ENCODE measurements at regions not wholly inside any gene's neighbourhood (a gene's known extent, or its start where the extent isn't known, plus 50 kb on each side); places are given as distances from the start of the nearest gene placed in this dataset.

DNA sequence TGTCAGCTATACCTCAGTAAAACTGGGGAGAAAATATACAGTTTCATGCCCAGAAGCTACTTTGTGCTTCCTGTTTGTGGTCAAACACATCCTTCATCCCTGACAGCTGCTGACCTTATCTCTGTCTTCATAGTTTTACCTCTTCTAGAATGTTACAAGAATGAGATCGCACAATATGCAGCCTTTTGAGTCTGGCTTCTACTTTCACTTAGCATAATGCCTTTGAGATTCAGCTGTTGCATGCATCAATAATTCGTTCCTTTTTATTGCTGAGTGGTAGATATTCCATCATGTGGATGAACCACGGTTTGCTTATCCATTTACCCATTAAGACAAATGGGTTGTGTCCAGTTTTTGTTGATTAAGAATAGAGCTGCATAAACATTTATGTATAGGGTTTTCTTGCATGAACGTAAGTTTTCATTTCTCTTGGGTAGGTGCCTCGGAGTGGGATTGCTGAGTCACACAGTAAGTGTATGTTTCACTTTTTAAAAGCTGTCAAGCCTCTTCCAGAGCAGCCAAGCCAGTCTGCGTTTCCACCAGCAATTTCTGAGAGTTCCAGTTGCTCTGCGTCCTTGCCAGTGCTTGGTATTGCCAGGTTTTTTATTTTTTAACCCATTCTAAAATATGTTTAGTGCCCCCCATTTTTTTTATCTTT is 86.6 kb upstream of the PAX1 start:
- H2AFZ ChIP-seq (ENCODE audit: low read length, unreplicated experiment): no peak overlapping the region
- no peaks in the 10 kb centered on the region for H3K36me3 ChIP-seq (ENCODE audit: insufficient read depth, low read length)
- H3K27me3 ChIP-seq (ENCODE audit: insufficient read depth, low read length): peaks cover 24% of the 10 kb centered on the region
- no peaks in the 10 kb centered on the region for H3K4me1 ChIP-seq (ENCODE audit: control insufficient read depth, insufficient read depth, low read length, unreplicated experiment)
- H3K27ac ChIP-seq (ENCODE audit: low read depth, low read length): no peak overlapping the region
- H3K4me3 ChIP-seq (ENCODE audit: low read depth, low read length): 0 out of 2 replicates have a peak overlapping the region, but pooled peaks have one; percentile 15
- no peaks in the 10 kb centered on the region for H3K79me2 ChIP-seq (ENCODE audit: control insufficient read depth, insufficient read depth, low read length, unreplicated experiment)

GRCh38 chr20:21615617-21616080 is 89.8 kb upstream of the PAX1 start:
- Histone ChIP-seq H2AFZ (ENCODE audit: low read length, unreplicated experiment) (no peak overlapping the region), H3K79me2 (ENCODE audit: control insufficient read depth, insufficient read depth, low read length, unreplicated experiment) (no peaks in the 10 kb centered on the region), H3K27ac (ENCODE audit: low read depth, low read length) (no peak overlapping the region), H3K4me1 (ENCODE audit: control insufficient read depth, insufficient read depth, low read length, unreplicated experiment) (no peaks in the 10 kb centered on the region), H3K27me3 (ENCODE audit: insufficient read depth, low read length) (peaks cover 29% of the 10 kb centered on the region), H3K36me3 (ENCODE audit: insufficient read depth, low read length) (no peaks in the 10 kb centered on the region), H3K4me3 (ENCODE audit: low read depth, low read length) (no peak overlapping the region)

DNA sequence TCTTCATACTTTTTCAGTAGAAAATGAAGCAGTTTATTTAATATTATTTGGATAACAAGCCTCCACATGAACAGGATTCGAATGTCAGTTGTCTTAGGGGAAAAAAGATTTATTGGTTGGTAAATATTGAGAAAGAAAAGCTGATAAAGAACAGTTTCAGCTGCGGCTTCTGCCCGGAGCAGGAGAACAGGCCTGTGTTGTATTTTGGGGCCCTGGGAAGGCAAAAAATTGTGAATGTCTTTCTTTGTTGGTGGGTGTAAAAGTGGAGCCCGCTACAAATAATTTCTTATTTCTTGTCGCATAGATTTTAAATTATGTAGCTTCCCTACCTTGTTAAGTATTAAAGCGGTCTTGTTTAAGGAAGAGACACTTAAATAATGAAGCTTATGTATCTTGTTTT is 90.5 kb upstream of the PAX1 start:
- Histone ChIP-seq H2AFZ (ENCODE audit: low read length, unreplicated experiment) (no peak overlapping the region), H3K27ac (ENCODE audit: low read depth, low read length) (no peak overlapping the region), H3K79me2 (ENCODE audit: control insufficient read depth, insufficient read depth, low read length, unreplicated experiment) (no peaks in the 10 kb centered on the region), H3K4me3 (ENCODE audit: low read depth, low read length) (no peak overlapping the region), H3K27me3 (ENCODE audit: insufficient read depth, low read length) (peaks cover 29% of the 10 kb centered on the region), H3K4me1 (ENCODE audit: control insufficient read depth, insufficient read depth, low read length, unreplicated experiment) (no peaks in the 10 kb centered on the region), H3K36me3 (ENCODE audit: insufficient read depth, low read length) (no peaks in the 10 kb centered on the region)

DNA sequence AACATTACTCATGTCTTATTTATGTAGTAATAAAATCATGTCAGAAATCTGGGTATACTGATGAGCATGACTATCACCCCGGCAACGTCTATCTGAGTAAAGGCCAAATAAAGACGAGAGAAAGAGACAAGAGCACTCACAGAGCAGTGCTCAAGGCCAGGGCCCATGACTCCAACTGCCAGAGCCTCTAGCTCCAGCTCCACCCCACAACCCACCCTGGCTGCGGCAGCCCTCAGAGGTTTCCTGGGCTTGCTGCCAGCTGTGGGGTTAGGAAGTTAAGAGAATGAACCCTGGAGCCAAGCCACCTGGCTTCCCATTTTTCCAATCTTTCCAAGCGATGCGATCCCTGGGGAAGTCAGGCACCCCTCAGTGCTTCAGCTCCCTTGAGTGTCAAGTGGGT is 92.0 kb upstream of the PAX1 start:
- Histone ChIP-seq H3K27ac (ENCODE audit: low read depth, low read length) (no peak overlapping the region), H3K4me3 (ENCODE audit: low read depth, low read length) (no peak overlapping the region), H3K27me3 (ENCODE audit: insufficient read depth, low read length) (peaks cover 29% of the 10 kb centered on the region), H3K4me1 (ENCODE audit: control insufficient read depth, insufficient read depth, low read length, unreplicated experiment) (no peaks in the 10 kb centered on the region), H2AFZ (ENCODE audit: low read length, unreplicated experiment) (no peak overlapping the region), H3K79me2 (ENCODE audit: control insufficient read depth, insufficient read depth, low read length, unreplicated experiment) (no peaks in the 10 kb centered on the region), H3K36me3 (ENCODE audit: insufficient read depth, low read length) (no peaks in the 10 kb centered on the region)

DNA sequence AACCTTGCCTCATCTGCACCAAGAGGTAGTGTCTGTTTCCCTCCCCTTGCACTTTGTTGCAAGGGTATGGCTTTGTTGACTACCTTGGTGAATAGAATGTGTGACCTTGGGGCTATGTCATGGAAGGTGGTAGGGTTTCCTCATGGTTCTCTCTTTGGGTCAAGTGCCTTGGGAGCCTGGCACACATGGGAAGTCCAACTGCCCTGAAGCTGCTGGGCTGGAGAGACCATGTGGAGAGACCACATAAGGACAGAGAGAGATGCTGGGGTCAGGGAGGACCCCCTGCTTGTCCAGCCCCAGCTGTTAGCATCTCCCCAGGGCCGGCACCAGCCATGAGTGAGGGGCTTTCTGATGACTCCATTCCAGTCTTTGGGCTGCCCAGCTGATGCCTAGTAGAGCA is 95.5 kb upstream of the PAX1 start:
- Histone ChIP-seq H3K4me3 (ENCODE audit: low read depth, low read length) (no peak overlapping the region), H3K79me2 (ENCODE audit: control insufficient read depth, insufficient read depth, low read length, unreplicated experiment) (no peaks in the 10 kb centered on the region), H3K27me3 (ENCODE audit: insufficient read depth, low read length) (peaks cover 9% of the 10 kb centered on the region; the same call in 1 of the 2 replicates), H2AFZ (ENCODE audit: low read length, unreplicated experiment) (no peak overlapping the region), H3K27ac (ENCODE audit: low read depth, low read length) (no peak overlapping the region), H3K36me3 (ENCODE audit: insufficient read depth, low read length) (no peaks in the 10 kb centered on the region), H3K4me1 (ENCODE audit: control insufficient read depth, insufficient read depth, low read length, unreplicated experiment) (no peaks in the 10 kb centered on the region)

DNA sequence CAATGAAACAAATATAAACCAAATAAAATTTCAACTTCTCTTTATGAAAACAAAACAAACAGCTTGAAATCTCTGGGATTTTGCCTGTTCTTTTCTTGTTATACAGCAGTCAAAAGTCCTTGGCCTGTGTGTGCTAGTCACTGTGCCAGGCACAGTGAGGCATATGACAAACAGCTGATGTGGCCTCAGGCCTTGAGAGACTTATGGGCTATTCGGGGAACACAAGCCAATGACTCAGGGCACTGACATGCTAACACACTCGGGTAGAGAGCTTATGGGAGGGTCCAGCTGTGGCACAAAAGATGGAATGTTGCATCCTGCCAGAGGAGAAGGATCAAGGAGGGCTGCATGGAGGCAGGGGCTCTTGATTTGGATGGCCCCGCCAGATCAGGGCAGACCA is 95.4 kb upstream of the NKX2-2 start:
- Histone ChIP-seq H3K27ac (ENCODE audit: low read depth, low read length) (no peak overlapping the region), H3K27me3 (ENCODE audit: insufficient read depth, low read length) (peaks cover 5% of the 10 kb centered on the region; the same call in 1 of the 2 replicates)

DNA sequence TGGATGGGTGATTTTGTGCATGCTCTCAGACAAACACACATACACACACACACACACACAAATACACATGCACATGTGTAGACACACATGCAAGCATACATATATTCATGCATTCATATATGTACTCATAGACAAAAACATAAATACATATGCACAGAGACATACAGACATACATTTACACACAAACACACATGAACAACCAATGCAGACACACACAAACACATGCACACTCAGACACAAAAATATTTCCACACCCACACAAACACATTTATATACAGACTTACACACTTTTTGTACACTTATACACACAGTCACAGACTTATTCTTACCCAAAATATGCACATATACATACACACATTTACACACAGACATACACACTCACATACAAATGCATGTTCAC is 94.9 kb upstream of the NKX2-2 start:
- Histone ChIP-seq H3K4me1 (ENCODE audit: control insufficient read depth, insufficient read depth, low read length, unreplicated experiment) (no peaks in the 10 kb centered on the region), H3K36me3 (ENCODE audit: insufficient read depth, low read length) (no peaks in the 10 kb centered on the region), H3K27me3 (ENCODE audit: insufficient read depth, low read length) (peaks cover 5% of the 10 kb centered on the region; the same call in 1 of the 2 replicates), H2AFZ (ENCODE audit: low read length, unreplicated experiment) (no peak overlapping the region), H3K79me2 (ENCODE audit: control insufficient read depth, insufficient read depth, low read length, unreplicated experiment) (no peaks in the 10 kb centered on the region), H3K27ac (ENCODE audit: low read depth, low read length) (no peak overlapping the region), H3K4me3 (ENCODE audit: low read depth, low read length) (no peak overlapping the region)

More for the DNA sequence above, 95.4 kb upstream of the NKX2-2 start:
- no peak overlapping the region for H3K4me3 ChIP-seq (ENCODE audit: low read depth, low read length)
- H3K4me1 ChIP-seq (ENCODE audit: control insufficient read depth, insufficient read depth, low read length, unreplicated experiment): no peaks in the 10 kb centered on the region
- no peak overlapping the region for H2AFZ ChIP-seq (ENCODE audit: low read length, unreplicated experiment)
- no peaks in the 10 kb centered on the region for H3K36me3 ChIP-seq (ENCODE audit: insufficient read depth, low read length)
- no peaks in the 10 kb centered on the region for H3K79me2 ChIP-seq (ENCODE audit: control insufficient read depth, insufficient read depth, low read length, unreplicated experiment)

DNA sequence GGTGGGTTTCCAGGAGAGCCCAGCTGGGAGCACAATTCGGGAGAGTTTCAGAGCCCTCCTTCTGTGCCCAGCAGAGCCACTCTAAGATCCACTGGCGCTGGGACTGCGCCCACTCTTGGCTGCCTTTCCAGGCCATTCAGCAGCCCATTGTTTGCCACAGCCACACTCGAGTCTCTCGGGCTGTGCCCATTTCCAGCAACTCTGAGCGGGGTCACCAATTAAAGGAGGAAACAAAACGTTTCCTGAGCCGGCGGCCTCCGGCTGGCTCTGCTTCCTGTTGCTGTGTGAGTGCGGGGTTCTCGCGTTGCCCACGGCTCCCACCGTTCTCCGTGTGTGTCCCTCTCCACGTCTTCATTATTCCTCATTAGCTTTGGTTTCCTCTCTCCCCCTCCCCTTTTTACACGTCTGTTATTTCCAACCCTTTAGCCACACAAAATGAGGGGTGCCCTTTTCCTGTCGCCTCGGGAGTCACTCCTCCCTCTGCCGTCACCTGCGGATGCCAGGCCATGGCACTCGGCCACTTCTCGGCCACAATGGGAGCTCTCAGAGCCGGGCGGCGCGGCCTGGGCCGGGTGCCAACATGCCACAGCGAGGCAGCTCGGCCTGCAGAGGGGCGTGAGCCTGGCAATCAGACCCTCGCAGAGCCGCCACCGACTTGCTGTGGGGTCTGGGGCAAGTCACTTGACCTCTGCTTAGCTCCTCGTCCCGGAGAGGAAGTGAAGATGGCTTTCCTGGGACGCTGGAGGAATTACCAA is 94.3 kb upstream of the NKX2-2 start:
- Histone ChIP-seq H2AFZ (ENCODE audit: low read length, unreplicated experiment) (no peak overlapping the region), H3K79me2 (ENCODE audit: control insufficient read depth, insufficient read depth, low read length, unreplicated experiment) (no peaks in the 10 kb centered on the region), H3K27me3 (ENCODE audit: insufficient read depth, low read length) (peaks cover 3% of the 10 kb centered on the region; the same call in 1 of the 2 replicates), H3K27ac (ENCODE audit: low read depth, low read length) (no peak overlapping the region), H3K4me3 (ENCODE audit: low read depth, low read length) (no peak overlapping the region), H3K4me1 (ENCODE audit: control insufficient read depth, insufficient read depth, low read length, unreplicated experiment) (no peaks in the 10 kb centered on the region), H3K36me3 (ENCODE audit: insufficient read depth, low read length) (no peaks in the 10 kb centered on the region)

DNA sequence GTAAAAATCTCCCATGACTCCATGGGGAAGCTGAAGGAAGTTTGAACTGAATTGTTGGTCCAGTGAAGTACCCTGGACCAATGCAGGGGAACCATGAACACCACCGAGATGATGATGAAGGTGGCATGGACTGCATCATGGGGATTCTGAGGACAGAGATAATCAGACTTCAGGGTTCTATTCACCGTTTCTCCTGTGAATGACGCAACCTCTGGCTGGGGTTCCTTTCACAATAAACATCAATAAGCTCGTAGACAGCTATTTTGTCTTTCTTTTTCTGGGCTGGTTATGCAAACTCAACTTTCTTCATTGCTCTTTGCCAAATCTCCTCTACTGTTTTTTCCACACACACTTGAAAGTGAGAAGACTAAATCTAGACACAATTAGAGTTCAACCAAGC is 87.9 kb upstream of the NKX2-2 start:
- Histone ChIP-seq H3K27me3 (ENCODE audit: insufficient read depth, low read length) (no peaks in the 10 kb centered on the region), H3K36me3 (ENCODE audit: insufficient read depth, low read length) (no peaks in the 10 kb centered on the region), H3K4me3 (ENCODE audit: low read depth, low read length) (no peak overlapping the region), H3K4me1 (ENCODE audit: control insufficient read depth, insufficient read depth, low read length, unreplicated experiment) (no peaks in the 10 kb centered on the region), H3K79me2 (ENCODE audit: control insufficient read depth, insufficient read depth, low read length, unreplicated experiment) (no peaks in the 10 kb centered on the region), H2AFZ (ENCODE audit: low read length, unreplicated experiment) (no peak overlapping the region), H3K27ac (ENCODE audit: low read depth, low read length) (no peak overlapping the region)

GRCh38 chr20:21586682-21587081 is 72.8 kb upstream of the NKX2-2 start:
- no peaks in the 10 kb centered on the region for H3K79me2 ChIP-seq (ENCODE audit: control insufficient read depth, insufficient read depth, low read length, unreplicated experiment)
- H3K36me3 ChIP-seq (ENCODE audit: insufficient read depth, low read length): no peaks in the 10 kb centered on the region
- peaks cover 3% of the 10 kb centered on the region; the same call in 1 of the 2 replicates for H3K27me3 ChIP-seq (ENCODE audit: insufficient read depth, low read length)
- no peaks in the 10 kb centered on the region for H3K4me1 ChIP-seq (ENCODE audit: control insufficient read depth, insufficient read depth, low read length, unreplicated experiment)
- no peak overlapping the region for H2AFZ ChIP-seq (ENCODE audit: low read length, unreplicated experiment)
- no peak overlapping the region for H3K4me3 ChIP-seq (ENCODE audit: low read depth, low read length)
- H3K27ac ChIP-seq (ENCODE audit: low read depth, low read length): no peak overlapping the region

All from ACC112 (cell line).